ENCODE measurements at regions not wholly inside any gene's neighbourhood (a gene's known extent, or its start where the extent isn't known, plus 50 kb on each side); places are given as distances from the start of the nearest gene placed in this dataset.

DNA sequence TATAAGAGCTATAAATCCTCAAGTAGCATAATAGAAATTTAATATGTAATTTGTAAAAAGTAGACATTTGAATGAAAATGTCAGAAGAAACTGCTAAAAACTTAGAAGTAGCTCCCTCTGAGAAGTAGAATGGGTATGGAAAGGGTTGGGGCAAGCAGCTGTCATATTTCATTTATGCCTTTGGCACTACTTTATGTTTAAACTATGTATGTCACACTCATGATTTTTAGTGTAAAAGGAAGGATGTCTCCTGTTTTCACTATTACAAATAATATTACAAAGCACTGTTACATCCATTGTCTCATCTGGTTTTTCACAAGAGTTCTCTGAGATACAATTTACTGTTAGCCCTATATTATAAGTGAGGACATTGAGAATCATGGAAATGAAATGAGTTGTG, 96.3 kb upstream of the ZNF462 start:
- H3K9me3 ChIP-seq (replicated peaks; ENCODE audit: control insufficient read depth, insufficient read depth, low read length), result no peaks in the 10 kb centered on the region
- H3K9me1 ChIP-seq (replicated peaks; ENCODE audit: control insufficient read depth, extremely low read depth, insufficient read depth, low read length), result no peaks in the 10 kb centered on the region
- no peak overlapping the region for H3K4me2 ChIP-seq (ENCODE audit: insufficient read depth, low read length)
- H4K20me1 ChIP-seq (replicated peaks; ENCODE audit: control insufficient read depth, extremely low read depth, insufficient read depth, low read length), result no peaks in the 10 kb centered on the region
- no peak for DNase-seq (ENCODE audit: low read depth, low spot score)
- ChIA-PET CTCF (interaction anchor here (1.6 kb wide), 1 partner anchor 9 kb away, joined by 3 read pairs; no protein-coding TSS in a partner anchor), POLR2A (no interaction called here)
- H3K79me2 ChIP-seq (ENCODE audit: control insufficient read depth, insufficient read depth, low read length), result no peaks in the 10 kb centered on the region
- H3K27me3 ChIP-seq (ENCODE audit: control insufficient read depth in 2 of 2, insufficient read depth in 2 of 2, low read length in 2 of 2), result no peaks in the 10 kb centered on the region
- BruUV-seq (replicated peaks), result no TSS peak
- H3K4me1 ChIP-seq (ENCODE audit: control insufficient read depth, extremely low read depth, insufficient read depth, low read length), result no peaks in the 10 kb centered on the region
- no peak overlapping the region for H3K9ac ChIP-seq (replicated peaks; ENCODE audit: extremely low read depth, insufficient read depth, low read length)
- no peak for FAIRE-seq
- TF ChIP-seq POLR2AphosphoS5 (IDR thresholded peaks at IDR 0.05; ENCODE audit: insufficient read depth, low read depth, low read length) (no peak), FOS (IDR thresholded peaks at IDR 0.05; ENCODE audit: borderline replicate concordance, insufficient read depth, low read length) (no peak), MYC (IDR thresholded peaks at IDR 0.05; ENCODE audit: low read depth, low read length) (no peak)
- TF ChIP-seq, protein P1, sequence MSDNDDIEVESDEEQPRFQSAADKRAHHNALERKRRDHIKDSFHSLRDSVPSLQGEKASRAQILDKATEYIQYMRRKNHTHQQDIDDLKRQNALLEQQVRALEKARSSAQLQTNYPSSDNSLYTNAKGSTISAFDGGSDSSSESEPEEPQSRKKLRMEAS (IDR thresholded peaks at IDR 0.05; ENCODE audit: insufficient read depth, insufficient read length), result no peak
- TF ChIP-seq, protein P2, sequence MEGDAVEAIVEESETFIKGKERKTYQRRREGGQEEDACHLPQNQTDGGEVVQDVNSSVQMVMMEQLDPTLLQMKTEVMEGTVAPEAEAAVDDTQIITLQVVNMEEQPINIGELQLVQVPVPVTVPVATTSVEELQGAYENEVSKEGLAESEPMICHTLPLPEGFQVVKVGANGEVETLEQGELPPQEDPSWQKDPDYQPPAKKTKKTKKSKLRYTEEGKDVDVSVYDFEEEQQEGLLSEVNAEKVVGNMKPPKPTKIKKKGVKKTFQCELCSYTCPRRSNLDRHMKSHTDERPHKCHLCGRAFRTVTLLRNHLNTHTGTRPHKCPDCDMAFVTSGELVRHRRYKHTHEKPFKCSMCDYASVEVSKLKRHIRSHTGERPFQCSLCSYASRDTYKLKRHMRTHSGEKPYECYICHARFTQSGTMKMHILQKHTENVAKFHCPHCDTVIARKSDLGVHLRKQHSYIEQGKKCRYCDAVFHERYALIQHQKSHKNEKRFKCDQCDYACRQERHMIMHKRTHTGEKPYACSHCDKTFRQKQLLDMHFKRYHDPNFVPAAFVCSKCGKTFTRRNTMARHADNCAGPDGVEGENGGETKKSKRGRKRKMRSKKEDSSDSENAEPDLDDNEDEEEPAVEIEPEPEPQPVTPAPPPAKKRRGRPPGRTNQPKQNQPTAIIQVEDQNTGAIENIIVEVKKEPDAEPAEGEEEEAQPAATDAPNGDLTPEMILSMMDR (IDR thresholded peaks at IDR 0.05; ENCODE audit: extremely low read depth in 1 of 2, insufficient read depth in 1 of 2, low read depth in 1 of 2, low read length in 2 of 2), result no peak
- dilution Hi-C loops (cut with MboI; ENCODE audit: extremely low pct_ligation_motif_present, low sequenced_read_pairs) (no loop called here), intact Hi-C loops (cut with micrococcal nuclease) (no loop called here)
- H3K36me3 ChIP-seq (ENCODE audit: control insufficient read depth in 2 of 2, extremely low read depth in 1 of 2, insufficient read depth in 2 of 2, low read length in 2 of 2), result no peaks in the 10 kb centered on the region
- no peak overlapping the region for H2AFZ ChIP-seq (ENCODE audit: low read depth, low read length)
- no peak overlapping the region for H3K27ac ChIP-seq (ENCODE audit: insufficient read depth, low read depth, low read length)
- H3K4me3 ChIP-seq (replicated peaks in 1 of 3; ENCODE audit: insufficient read depth in 1 of 3, low read depth in 1 of 3, low read length in 3 of 3), result no peak overlapping the region

DNA sequence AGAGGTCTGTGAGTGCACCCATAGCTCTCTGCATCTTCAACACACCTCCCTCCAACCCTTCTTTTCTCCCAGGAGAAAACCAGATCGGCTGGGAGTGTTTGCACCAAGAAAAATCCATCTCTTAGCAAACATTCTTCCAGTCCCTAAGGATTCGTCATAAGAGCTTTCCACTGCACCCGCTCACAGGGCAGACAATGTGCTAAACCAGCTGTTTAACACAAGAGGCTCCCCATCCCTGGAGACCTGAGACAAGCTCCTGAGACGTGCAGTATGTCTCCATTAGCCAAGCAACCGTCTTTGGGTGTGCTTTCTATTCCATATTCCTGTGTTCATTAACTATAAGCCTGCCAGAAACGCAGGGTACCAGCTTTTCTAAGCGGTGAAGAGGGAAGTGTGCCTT, 93.6 kb upstream of the ZNF462 start:
- Histone ChIP-seq H3K79me2 (ENCODE audit: control insufficient read depth, insufficient read depth, low read length) (no peaks in the 10 kb centered on the region), H3K9me1 (replicated peaks; ENCODE audit: control insufficient read depth, extremely low read depth, insufficient read depth, low read length) (no peaks in the 10 kb centered on the region), H3K27ac (ENCODE audit: insufficient read depth, low read depth, low read length) (no peak overlapping the region), H3K9ac (replicated peaks; ENCODE audit: extremely low read depth, insufficient read depth, low read length) (no peak overlapping the region), H3K27me3 (ENCODE audit: control insufficient read depth in 2 of 2, insufficient read depth in 2 of 2, low read length in 2 of 2) (no peaks in the 10 kb centered on the region), H4K20me1 (replicated peaks; ENCODE audit: control insufficient read depth, extremely low read depth, insufficient read depth, low read length) (no peaks in the 10 kb centered on the region), H3K4me3 (replicated peaks in 1 of 3; ENCODE audit: insufficient read depth in 1 of 3, low read depth in 1 of 3, low read length in 3 of 3) (no peak overlapping the region), H2AFZ (ENCODE audit: low read depth, low read length) (no peak overlapping the region), H3K4me1 (ENCODE audit: control insufficient read depth, extremely low read depth, insufficient read depth, low read length) (no peaks in the 10 kb centered on the region), H3K4me2 (ENCODE audit: insufficient read depth, low read length) (no peak overlapping the region), H3K9me3 (replicated peaks; ENCODE audit: control insufficient read depth, insufficient read depth, low read length) (no peaks in the 10 kb centered on the region), H3K36me3 (ENCODE audit: control insufficient read depth in 2 of 2, extremely low read depth in 1 of 2, insufficient read depth in 2 of 2, low read length in 2 of 2) (no peaks in the 10 kb centered on the region)
- BruUV-seq (replicated peaks), result no TSS peak
- FAIRE-seq, result no peak
- intact Hi-C loops (cut with micrococcal nuclease) (no loop called here), dilution Hi-C loops (cut with MboI; ENCODE audit: extremely low pct_ligation_motif_present, low sequenced_read_pairs) (no loop called here)
- no peak for DNase-seq (ENCODE audit: low read depth, low spot score)
- no peak for TF ChIP-seq EZH2 (IDR thresholded peaks at IDR 0.05; ENCODE audit: borderline replicate concordance, low read depth, low read length, severe bottlenecking)
- TF ChIP-seq POLR2AphosphoS5 (IDR thresholded peaks at IDR 0.05; ENCODE audit: insufficient read depth, low read depth, low read length), result no peak
- no peak for TF ChIP-seq MYC (IDR thresholded peaks at IDR 0.05; ENCODE audit: low read depth, low read length)
- no peak for TF ChIP-seq FOS (IDR thresholded peaks at IDR 0.05; ENCODE audit: borderline replicate concordance, insufficient read depth, low read length)
- no peak for TF ChIP-seq JUN (IDR thresholded peaks at IDR 0.05; ENCODE audit: borderline replicate concordance, insufficient read depth, insufficient read length, low read depth)
- TF ChIP-seq POLR2A (IDR thresholded peaks at IDR 0.05; ENCODE audit: low read depth, low read length), result no peak
- TF ChIP-seq, protein P2 (IDR thresholded peaks at IDR 0.05; ENCODE audit: extremely low read depth in 1 of 2, insufficient read depth in 1 of 2, low read depth in 1 of 2, low read length in 2 of 2), result no peak
- no peak for TF ChIP-seq GATA2 (IDR thresholded peaks at IDR 0.05; ENCODE audit: insufficient read depth, insufficient read length, low read depth, low read length)
- TF ChIP-seq, protein P1 (IDR thresholded peaks at IDR 0.05; ENCODE audit: insufficient read depth, insufficient read length), result no peak
- ChIA-PET POLR2A (no interaction called here), CTCF (no interaction called here)
